GM12873 (cell line): ENCODE measurements at regions not wholly inside any gene's neighbourhood (a gene's known extent, or its start where the extent isn't known, plus 50 kb on each side); places are given as distances from the start of the nearest gene placed in this dataset.

ENCODE experiments used
- TF ChIP-seq, protein P1 (sequence below): IDR thresholded peaks from 2 replicates; pipeline ENCODE4 v1.5.1; 2012; ENCODE audit warnings: low read depth, mild to moderate bottlenecking, moderate library complexity, low read length, control low read depth; ENCODE audit not compliant: insufficient read depth; ENCODE audit errors: missing control alignments

DNA sequence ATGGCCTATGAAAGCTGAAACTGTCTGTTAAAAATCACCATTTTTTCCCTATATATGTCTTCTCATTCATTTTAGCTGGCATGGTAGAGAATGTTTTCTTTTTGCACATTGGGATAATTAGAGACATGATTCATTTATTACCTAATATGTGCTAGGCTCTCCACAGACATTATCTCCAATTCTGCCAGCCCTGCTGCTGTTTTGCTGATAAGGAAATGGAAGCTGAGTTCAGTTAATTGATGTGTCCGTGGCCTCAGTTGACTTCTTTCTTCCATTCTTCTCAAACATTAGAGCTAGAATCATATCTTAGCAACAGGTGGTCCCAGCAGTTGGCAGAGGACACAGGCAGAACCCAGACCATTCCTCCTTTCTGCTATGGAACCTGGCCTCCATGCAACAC is 644.1 kb upstream of the CITED2 start:
- TF ChIP-seq, protein P1, sequence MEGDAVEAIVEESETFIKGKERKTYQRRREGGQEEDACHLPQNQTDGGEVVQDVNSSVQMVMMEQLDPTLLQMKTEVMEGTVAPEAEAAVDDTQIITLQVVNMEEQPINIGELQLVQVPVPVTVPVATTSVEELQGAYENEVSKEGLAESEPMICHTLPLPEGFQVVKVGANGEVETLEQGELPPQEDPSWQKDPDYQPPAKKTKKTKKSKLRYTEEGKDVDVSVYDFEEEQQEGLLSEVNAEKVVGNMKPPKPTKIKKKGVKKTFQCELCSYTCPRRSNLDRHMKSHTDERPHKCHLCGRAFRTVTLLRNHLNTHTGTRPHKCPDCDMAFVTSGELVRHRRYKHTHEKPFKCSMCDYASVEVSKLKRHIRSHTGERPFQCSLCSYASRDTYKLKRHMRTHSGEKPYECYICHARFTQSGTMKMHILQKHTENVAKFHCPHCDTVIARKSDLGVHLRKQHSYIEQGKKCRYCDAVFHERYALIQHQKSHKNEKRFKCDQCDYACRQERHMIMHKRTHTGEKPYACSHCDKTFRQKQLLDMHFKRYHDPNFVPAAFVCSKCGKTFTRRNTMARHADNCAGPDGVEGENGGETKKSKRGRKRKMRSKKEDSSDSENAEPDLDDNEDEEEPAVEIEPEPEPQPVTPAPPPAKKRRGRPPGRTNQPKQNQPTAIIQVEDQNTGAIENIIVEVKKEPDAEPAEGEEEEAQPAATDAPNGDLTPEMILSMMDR: no peak

DNA sequence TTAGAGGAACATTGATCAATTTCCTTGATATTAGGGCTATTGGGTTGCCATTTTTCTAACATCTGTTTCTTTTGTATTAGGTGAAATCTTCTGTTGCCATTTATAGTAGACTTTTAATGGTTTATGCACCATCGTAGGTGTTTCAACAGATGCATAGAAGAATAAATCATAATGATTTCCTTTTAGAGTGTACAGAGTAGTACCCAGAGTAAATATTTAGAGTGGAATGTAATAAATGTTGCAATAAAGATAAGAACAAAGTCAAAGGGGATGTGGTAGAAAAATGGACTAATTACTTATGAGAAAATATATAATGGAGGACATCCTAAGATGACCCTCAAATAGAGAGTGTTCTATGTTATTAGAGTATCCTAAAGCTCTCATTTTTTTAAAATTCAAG is 643.0 kb upstream of the CITED2 start:
- TF ChIP-seq, protein P1: no peak

DNA sequence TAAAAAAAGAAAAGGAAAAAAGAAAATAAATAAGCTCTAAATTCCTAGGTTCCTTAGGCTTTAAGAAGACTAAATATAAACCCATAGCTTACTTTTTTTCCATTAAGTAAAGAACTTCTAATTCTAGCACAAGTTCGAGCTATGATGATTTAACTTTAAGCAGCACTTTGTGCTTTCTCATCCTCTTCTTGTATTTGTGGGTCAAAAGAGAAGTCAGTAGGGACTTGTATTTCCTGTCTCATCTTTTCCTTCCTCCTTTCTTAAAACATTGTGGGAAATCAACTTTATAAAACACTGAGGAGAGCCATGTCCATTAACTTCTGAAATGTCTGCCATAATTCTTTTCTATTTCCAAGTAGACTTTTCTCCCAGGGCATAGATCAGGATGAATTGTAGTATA is 637.7 kb upstream of the CITED2 start:
- TF ChIP-seq, protein P1: no peak

DNA sequence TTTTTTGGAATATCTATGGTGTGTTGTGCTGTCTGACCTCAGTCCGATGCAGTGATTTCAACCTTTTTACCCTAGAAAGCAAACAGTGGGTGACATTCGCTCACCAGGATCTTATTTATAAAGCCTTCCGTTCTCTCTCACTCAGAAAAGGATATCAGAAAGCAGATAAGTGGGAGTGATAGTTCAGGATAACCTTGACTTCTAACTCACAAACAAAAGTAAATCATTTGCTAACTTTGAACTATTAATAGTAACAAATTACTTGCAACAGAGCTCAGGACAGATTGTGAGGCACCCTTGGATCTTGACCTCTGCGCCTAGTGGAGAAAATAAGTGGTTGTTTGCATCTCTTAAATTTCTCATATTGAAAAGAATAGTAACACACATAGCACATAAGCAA is 637.1 kb upstream of the CITED2 start:
- TF ChIP-seq, protein P1: no peak

DNA sequence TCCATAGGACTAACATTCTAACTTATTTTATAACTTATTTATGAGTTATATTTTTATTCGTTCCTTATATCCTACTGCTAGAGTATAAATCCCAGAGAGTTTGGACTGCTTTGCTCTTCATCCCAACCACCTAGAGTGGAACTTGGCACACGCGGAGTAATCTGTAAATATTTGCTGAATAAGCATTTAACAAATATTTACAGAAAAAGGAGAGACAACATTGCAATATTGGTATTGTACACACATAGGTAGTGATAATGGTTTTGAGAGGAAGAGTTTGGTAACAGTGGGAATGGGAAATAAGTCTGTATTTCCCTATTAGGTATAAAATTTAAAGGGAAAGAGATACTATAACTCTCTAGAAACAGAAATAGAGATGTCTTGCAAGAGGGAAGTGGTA is 634.8 kb upstream of the CITED2 start:
- TF ChIP-seq, protein P1: no peak

DNA sequence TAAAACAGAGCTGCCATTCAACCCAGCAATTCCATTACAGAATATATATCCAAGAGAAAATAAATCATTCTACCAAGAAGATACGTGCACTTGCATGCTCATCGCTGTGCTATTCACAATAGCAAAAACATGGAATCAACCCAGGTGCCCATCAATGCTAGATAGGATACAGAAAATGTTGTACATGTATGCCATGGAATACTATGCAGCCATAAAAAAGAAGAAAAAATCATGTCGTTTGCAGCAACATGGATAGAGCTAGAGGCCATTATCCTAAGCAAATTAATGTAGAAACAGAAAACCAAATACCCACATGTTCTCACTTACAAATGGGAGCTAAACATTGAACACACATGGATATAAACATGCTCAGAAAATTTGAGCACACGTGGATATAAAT is 633.1 kb upstream of the CITED2 start:
- TF ChIP-seq, protein P1: no peak

DNA sequence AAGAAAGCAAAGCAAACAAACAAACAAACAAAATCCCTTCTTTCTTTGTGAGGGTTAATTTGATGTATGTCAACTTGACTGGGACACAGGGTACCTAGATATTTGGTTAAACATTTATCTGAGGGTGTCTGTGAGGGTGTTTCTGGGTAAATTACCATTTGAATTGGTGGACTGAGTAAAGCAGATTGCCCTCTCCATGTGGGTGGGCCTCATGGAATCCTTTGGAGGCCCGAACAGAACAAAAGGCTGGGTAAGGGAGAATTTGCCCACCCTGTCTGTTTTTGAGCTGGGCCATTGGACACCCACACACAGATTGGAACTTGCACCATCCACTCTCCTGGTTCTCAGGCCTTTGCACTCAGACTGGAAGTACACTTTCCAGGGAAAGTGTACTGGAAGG is 628.8 kb upstream of the CITED2 start:
- TF ChIP-seq, protein P1: no peak
